Motor neuron (in vitro differentiated cells): ENCODE measurements at regions not wholly inside any gene's neighbourhood (a gene's known extent, or its start where the extent isn't known, plus 50 kb on each side); places are given as distances from the start of the nearest gene placed in this dataset.

Experiments
- ATAC-seq, 8 experiments: fragments of 200-7000 bp; cut with Tn5 transposase; replicated peaks in 6 of 8; 2 replicates each; pipeline ENCODE4 v1.8.0; 2021; ENCODE audit warnings: mild to moderate bottlenecking in 8 of 8, moderate library complexity in 8 of 8
- H3K27ac ChIP-seq, 2 donors: fragments of 250-450 bp; sonication (Bioruptor Pico); 2 replicates each; pipeline ENCODE4 v1.9.0; 2021; ENCODE audit warnings: antibody characterized with exemption in 2 of 2, mild to moderate bottlenecking in 2 of 2, moderate library complexity in 1 of 2
- H3K4me1 ChIP-seq, 2 donors: fragments of 250-450 bp; sonication (Bioruptor Pico); replicated peaks in 1 of 2; 2 replicates each; pipeline ENCODE4 v1.6.1; 2021; ENCODE audit warnings: antibody characterized with exemption in 2 of 2, mild to moderate bottlenecking in 2 of 2, moderate library complexity in 1 of 2
- H3K4me3 ChIP-seq, 5 donors: fragments of 250-450 bp; sonication (Bioruptor Pico); 2 replicates each; pipeline ENCODE4 v1.9.0; 2021; ENCODE audit warnings: antibody characterized with exemption in 5 of 5, mild to moderate bottlenecking in 5 of 5, moderate library complexity in 4 of 5
- WGBS, 10 experiments: fragments of 450-650 bp; shearing (Covaris generic); methylation state at CpG; one replicate each; pipeline ENCODE4 v1.0.0; 2022; 5-methylcytosine and 5-hydroxymethylcytosine counted together
- in situ Hi-C, 9 experiments: fragments of 400-800 bp; cut with MboI; loops; one replicate each; pipeline ENCODE4 v1.15.0; 2021; ENCODE audit warnings: low sequenced_read_pairs in 9 of 9, low pct_unique_long_range_greater_than_20kb in 2 of 9; ENCODE audit not compliant: unreplicated experiment in 9 of 9

- peaks cover 0 to 4% of the 10 kb centered on the region in 2 donors for H3K4me1 ChIP-seq
- no peak for ATAC-seq
- WGBS, 10 experiments: 33 to 89% (median 89%) methylated on average over 2 to 3 of the region's 4 CpGs; no CpG with 5 or more reads in 7 of the 10 experiments
- H3K27ac ChIP-seq: no peak overlapping the region
- in situ Hi-C loops: no loop called here
- no peak overlapping the region for H3K4me3 ChIP-seq
Measured at GRCh38 chr20:57785061-57785460, 75.2 kb upstream of the PMEPA1 start.

GRCh38 chr20:57783956-57784837 lies 74.4 kb upstream of the PMEPA1 start:
- 23 to 100% (median 70%) methylated on average over 1 to 8 of the region's 10 CpGs; no CpG with 5 or more reads in 1 of the 10 experiments for whole genome bisulfite sequencing, 10 experiments
- in situ Hi-C loops: no loop called here
- peaks cover 0 to 4% of the 10 kb centered on the region in 2 donors for H3K4me1 ChIP-seq
- ATAC-seq: no peak
- no peak overlapping the region for H3K4me3 ChIP-seq
- no peak overlapping the region for H3K27ac ChIP-seq

GRCh38 chr20:57783196-57783595 lies 73.4 kb upstream of the PMEPA1 start:
- no peak for ATAC-seq
- WGBS, 10 experiments: 80% methylated on average over 1 of the region's 4 CpGs; no CpG with 5 or more reads in 9 of the 10 experiments
- in situ Hi-C loops: no loop called here
- H3K27ac ChIP-seq: no peak overlapping the region
- H3K4me1 ChIP-seq: peaks cover 0 to 4% of the 10 kb centered on the region in 2 donors
- H3K4me3 ChIP-seq: no peak overlapping the region

DNA sequence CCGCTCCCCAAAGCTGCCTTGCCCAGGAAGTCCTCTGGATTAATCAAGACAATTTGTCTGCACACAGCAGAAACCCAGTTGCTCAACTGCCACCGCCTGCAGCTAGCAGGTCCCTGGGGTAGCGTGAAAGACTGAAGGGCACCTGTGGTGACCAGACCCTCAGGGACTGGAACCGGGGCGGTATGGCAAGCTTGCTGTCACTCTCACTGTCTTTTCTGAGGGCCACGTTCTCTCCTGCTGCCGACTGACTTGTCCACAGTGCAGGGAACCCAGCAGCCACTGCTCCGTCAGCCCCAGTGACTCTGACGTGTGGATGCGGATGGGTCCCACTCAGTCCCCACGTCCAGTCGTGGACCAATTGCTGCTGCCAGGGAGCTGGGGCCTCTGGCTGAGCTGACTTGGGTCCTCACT lies 72.8 kb upstream of the PMEPA1 start:
- WGBS, 10 experiments: 40 to 92% (median 72%) methylated on average over 1 to 5 of the region's 12 CpGs; no CpG with 5 or more reads in 3 of the 10 experiments
- in situ Hi-C loops: no loop called here

DNA sequence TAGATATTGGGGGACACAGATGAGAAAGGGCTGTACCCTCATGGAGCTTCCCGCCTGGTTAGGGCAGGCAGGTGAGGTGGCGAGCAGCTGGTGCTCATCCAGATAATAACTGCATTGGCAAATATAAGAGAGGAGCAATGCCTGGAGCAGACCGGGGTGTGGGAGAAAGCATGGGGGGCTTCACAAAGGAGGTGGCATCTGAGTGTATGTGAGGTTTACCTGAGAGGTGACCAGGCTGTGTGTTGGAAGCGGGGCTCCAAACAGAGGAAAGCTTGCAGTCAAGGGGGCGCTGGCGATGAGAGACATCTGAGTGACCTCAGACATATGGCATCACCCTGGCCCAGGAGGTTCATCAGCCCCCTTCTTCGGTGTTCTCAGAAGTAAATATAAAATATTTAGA lies 72.1 kb upstream of the PMEPA1 start:
- 60 to 100% (median 85%) methylated on average over 1 to 7 of the region's 7 CpGs; no CpG with 5 or more reads in 2 of the 10 experiments for WGBS, 10 experiments
- no peak for ATAC-seq
- Histone ChIP-seq H3K4me3 (no peak overlapping the region), H3K27ac (no peak overlapping the region), H3K4me1 (no peaks in the 10 kb centered on the region)
- in situ Hi-C loops: no loop called here

More for the DNA sequence above, 72.8 kb upstream of the PMEPA1 start:
- Histone ChIP-seq H3K4me3 (no peak overlapping the region), H3K4me1 (peaks cover 0 to 4% of the 10 kb centered on the region in 2 donors), H3K27ac (no peak overlapping the region)
- ATAC-seq: no peak

GRCh38 chr20:57780906-57781305 lies 71.1 kb upstream of the PMEPA1 start:
- ATAC-seq: no peak
- WGBS, 10 experiments: 11 to 80% (median 51%) methylated on average over 1 to 4 of the region's 4 CpGs; no CpG with 5 or more reads in 1 of the 10 experiments
- Histone ChIP-seq H3K4me3 (no peak overlapping the region), H3K4me1 (no peaks in the 10 kb centered on the region), H3K27ac (no peak overlapping the region)
- in situ Hi-C loops: no loop called here

DNA sequence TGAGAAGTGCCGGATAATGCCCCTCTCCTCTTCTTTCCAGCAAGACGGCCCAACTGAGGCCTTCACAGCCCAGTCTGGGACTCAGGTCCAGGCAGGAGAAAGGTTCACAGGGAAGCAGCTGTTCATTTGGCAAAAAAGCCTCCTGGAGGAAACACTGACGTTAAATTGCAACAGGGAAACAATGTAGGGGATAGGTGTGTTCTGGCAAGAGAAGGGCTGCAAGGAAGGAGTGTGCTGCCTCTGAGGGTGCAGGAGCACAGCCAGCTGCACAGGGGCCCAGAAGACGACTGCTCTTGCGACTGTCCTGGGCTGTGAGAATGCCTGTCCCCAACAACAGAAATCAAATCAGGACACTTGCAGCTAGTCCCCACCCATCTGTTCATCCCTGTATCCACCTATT lies 70.6 kb upstream of the PMEPA1 start:
- no peak for ATAC-seq
- Histone ChIP-seq H3K4me1 (no peaks in the 10 kb centered on the region), H3K27ac (no peak overlapping the region), H3K4me3 (no peak overlapping the region)
- WGBS, 10 experiments: 57 to 76% (median 60%) methylated on average over 1 to 3 of the region's 5 CpGs; no CpG with 5 or more reads in 5 of the 10 experiments
- in situ Hi-C loops: no loop called here

DNA sequence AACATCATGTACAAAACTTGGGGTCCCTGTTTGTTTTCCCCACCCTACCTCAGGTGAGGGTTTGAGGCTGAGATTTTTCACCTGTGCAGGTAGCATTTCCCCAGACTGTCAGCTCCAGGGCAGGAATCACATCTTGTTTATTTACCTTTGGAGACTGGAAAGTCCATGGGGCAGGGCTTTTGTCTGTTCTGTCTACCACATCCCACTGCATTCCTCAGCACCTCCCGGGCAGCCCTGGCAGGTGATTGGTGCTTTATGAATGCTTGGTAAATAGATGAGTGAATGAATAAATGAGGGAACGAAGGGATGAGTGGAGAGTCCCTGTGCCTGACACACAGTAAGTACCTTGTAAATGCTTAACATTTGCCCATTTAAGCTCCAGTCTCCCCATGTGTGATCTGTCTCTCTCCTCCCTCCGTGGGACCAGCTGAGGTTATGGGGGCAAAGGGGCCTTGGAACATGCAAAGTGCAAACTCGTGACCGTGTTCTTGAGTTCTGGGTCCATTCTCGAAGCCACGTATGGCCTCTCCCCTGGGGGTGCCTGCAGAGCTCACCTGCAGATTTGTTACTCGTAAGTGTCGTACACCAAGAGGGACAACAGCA lies 69.7 kb upstream of the PMEPA1 start:
- Histone ChIP-seq H3K4me3 (no peak overlapping the region), H3K27ac (no peak overlapping the region), H3K4me1 (no peaks in the 10 kb centered on the region)
- ATAC-seq: peak in 1 of 8 experiments; percentile 75
- in situ Hi-C loops: no loop called here
- 17 to 85% (median 60%) methylated on average over 1 to 9 of the region's 9 CpGs; no CpG with 5 or more reads in 2 of the 10 experiments for WGBS, 10 experiments

DNA sequence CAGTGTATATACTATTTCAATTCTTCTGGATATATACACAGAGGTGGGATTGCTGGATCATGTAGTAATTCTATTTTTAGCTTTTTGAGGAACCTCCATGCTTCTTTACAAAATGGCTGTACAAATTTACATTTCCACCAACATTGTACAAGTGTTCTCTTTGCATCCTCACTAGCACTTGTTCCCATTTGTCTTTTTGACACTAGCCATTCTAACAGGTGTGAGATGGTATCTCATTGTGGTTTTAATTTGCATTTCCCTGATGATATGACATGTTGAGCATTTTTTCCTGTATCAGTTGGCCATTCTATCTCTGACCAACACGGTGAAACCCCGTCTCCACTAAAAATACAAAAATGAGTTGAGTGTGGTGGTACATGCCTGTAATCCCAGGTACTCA lies 68.1 kb upstream of the PMEPA1 start:
- in situ Hi-C loops: no loop called here
- H3K4me3 ChIP-seq: no peak overlapping the region
- no peak overlapping the region for H3K27ac ChIP-seq
- no peaks in the 10 kb centered on the region for H3K4me1 ChIP-seq
- WGBS, 10 experiments: 79 to 100% (median 92%) methylated on average over 1 to 2 of the region's 2 CpGs; no CpG with 5 or more reads in 5 of the 10 experiments
- no peak for ATAC-seq

GRCh38 chr20:57774951-57775350 lies 65.1 kb upstream of the PMEPA1 start:
- in situ Hi-C loops: no loop called here
- Histone ChIP-seq H3K4me3 (no peak overlapping the region), H3K4me1 (peaks cover 0 to 5% of the 10 kb centered on the region in 2 donors), H3K27ac (no peak overlapping the region)
- ATAC-seq: no peak
- 65 to 100% (median 71%) methylated on average over 1 to 2 of the region's 5 CpGs; no CpG with 5 or more reads in 4 of the 10 experiments for WGBS, 10 experiments

DNA sequence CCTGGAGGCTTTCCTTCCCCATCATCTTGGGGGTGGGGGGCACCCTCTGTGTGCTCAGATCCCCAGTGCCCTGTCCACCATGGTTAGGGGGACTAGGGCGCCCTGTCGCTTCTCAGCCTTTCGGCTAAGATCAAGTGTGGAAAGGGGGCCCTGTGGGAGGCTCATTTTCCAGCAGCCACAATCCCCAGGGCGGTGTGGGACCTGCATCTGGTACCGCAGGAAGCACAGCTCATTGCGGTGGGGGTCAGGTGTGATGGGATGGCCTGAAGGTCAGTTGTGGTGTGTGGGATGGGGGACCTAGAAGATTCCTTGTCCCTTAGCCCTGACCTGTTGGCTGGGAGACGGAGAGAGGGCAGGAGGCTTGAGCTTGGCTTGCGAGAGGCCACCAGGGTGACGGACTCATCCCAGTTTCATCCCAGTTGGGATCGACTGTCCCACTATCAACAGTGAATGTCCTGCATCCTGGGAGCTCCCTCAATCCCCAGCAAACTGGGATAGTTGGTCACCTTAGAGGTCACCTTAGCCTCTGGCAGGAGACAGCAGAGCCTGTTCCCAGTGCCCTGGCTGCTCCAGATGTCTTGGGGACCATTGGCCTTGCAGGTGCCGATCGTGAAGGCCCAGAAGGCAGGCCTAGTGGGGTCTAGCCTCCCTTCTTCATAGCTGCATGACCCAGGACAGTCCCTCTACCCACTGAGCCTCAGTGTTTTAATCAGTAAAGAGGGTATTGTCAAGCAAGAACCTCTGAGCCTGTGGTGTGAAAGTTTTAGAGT lies 64.5 kb upstream of the PMEPA1 start:
- in situ Hi-C loops: no loop called here
- WGBS, 10 experiments: 80 to 100% (median 95%) methylated on average over 1 to 4 of the region's 12 CpGs; no CpG with 5 or more reads in 6 of the 10 experiments
- H3K4me3 ChIP-seq: no peak overlapping the region
- no peak overlapping the region for H3K27ac ChIP-seq
- H3K4me1 ChIP-seq: peaks cover 0 to 5% of the 10 kb centered on the region in 2 donors
- ATAC-seq: no peak

DNA sequence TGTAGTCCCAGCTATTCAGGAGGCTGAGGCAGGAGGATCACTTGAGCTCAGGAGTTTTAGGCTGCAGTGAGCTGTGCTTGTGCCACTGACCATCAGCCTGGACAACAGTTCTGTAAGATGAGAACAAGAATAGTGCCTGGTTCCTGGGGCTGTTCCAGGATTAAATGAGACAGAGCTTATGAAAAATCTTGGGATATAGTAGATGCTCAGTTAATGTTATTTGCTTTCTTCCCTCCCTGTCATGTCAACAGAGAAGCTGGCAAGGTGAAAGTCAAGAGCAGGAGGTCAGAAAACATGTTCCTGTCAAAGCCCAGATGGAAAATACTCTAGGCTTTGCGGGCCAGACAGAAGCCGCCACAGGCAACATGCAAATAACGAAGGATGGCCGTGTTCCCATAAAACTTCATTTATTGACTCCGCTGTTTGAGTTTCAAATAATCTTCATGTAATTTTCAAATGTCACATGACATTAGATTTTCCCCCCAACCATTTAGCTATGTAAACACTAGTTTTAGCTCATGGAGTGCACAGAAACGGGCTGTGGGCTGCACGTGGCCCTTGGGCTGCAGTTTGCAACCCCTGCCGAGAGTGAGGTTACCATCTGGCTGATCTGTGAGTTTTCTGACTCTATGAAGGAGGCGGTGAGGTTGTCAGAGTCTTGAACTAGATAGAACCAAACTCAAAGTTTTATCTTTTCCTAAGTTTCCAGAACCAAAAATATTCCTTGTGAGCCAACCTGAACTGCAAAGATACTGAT lies 63.4 kb upstream of the PMEPA1 start:
- 59 to 100% (median 85%) methylated on average over 1 to 9 of the region's 9 CpGs; no CpG with 5 or more reads in 2 of the 10 experiments for WGBS, 10 experiments
- in situ Hi-C loops: no loop called here

More for the DNA sequence above, 63.4 kb upstream of the PMEPA1 start:
- no peak for ATAC-seq
- H3K27ac ChIP-seq: no peak overlapping the region
- H3K4me3 ChIP-seq: no peak overlapping the region
- H3K4me1 ChIP-seq: peaks cover 0 to 5% of the 10 kb centered on the region in 2 donors
